ENCODE measurements at regions not wholly inside any gene's neighbourhood (a gene's known extent, or its start where the extent isn't known, plus 50 kb on each side); places are given as distances from the start of the nearest gene placed in this dataset.

- TF ChIP-seq GATA2 (IDR thresholded peaks at IDR 0.05; ENCODE audit: low read depth, low read length): no peak
- TF ChIP-seq GATA3 (IDR thresholded peaks at IDR 0.05; ENCODE audit: low read depth, low read length): no peak
Observed at GRCh38 chr15:38163658-38164057, 89.0 kb upstream of the SPRED1 start.
